K562 (cell line): ENCODE measurements at regions not wholly inside any gene's neighbourhood (a gene's known extent, or its start where the extent isn't known, plus 50 kb on each side); places are given as distances from the start of the nearest gene placed in this dataset.

Experiments
- ATAC-seq: fragments of 200-7000 bp; cut with Tn5 transposase; 3 replicates; pipeline ENCODE4 v1.9.1; 2020; ENCODE audit warnings: moderate library complexity
- BruUV-seq: library from RNA; stranded (reverse); fragments of 400-500 nt; replicated peaks from 2 replicates; lab custom pipeline; 2021; lab: Mats Ljungman, UMichigan
- CTCF ChIA-PET: fragments of 300-600 bp; formaldehyde crosslinking; extraction: SDS; loops from one replicate; lab custom pipeline; 2021; ENCODE audit warnings: low intra/inter-chr PET ratio; lab: Yijun Ruan, JAX
- POLR2A ChIA-PET: fragments of 300-600, 350-650 bp; sonication (Branson Sonifier 250); formaldehyde crosslinking; extraction: SDS; loops from one replicate; lab custom pipeline; 2021; ENCODE audit warnings: antibody characterized with exemption, inconsistent platforms; lab: Yijun Ruan, JAX
- DNase-seq, 4 experiments: peaks; one replicate each; pipeline versions ENCODE4 v3.0.0 to v3.0.0-alpha.2; 2011 to 2018; ENCODE audit warnings: low spot score in 3 of 4, mixed read lengths in 3 of 4; ENCODE audit errors: extremely low read depth in 1 of 4
- FAIRE-seq: peaks from 2 replicates; lab custom pipeline; 2011; peaks lifted over from hg19 to GRCh38; lab: Jason Lieb, UNC
- H2AFZ ChIP-seq: 2 replicates; pipeline ENCODE4 v1.6.0; 2011; ENCODE audit warnings: low read depth, low read length, control low read depth, inconsistent platforms
- H3K27ac ChIP-seq: fragments of 200-600 bp; 3 replicates; pipeline ENCODE4 v1.8.0; 2011; ENCODE audit warnings: low read depth, mild to moderate bottlenecking, control low read depth, inconsistent platforms, low read length, moderate library complexity, mixed read lengths; ENCODE audit errors: extremely low read depth
- H3K27me3 ChIP-seq, 2 experiments: fragments of 300-600 bp in 1 of 2; 2 replicates in 1 of 2; 3 replicates in 1 of 2; pipeline versions ENCODE4 v1.6.0 to v1.8.0; 2011; ENCODE audit warnings: inconsistent platforms in 2 of 2, low read length in 2 of 2, mild to moderate bottlenecking in 1 of 2, mixed read lengths in 1 of 2, moderate library complexity in 1 of 2; ENCODE audit not compliant: control insufficient read depth in 2 of 2, insufficient read depth in 2 of 2
- H3K36me3 ChIP-seq: fragments of 300-600 bp; 3 replicates; pipeline ENCODE4 v1.8.0; 2011; ENCODE audit warnings: mild to moderate bottlenecking, low read length, inconsistent platforms; ENCODE audit not compliant: control insufficient read depth, insufficient read depth
- H3K4me1 ChIP-seq, 2 experiments: fragments of 200-600 bp in 1 of 2; replicated peaks in 1 of 2; 2 replicates in 1 of 2; 3 replicates in 1 of 2; pipeline versions ENCODE4 v1.5.1 to v1.8.0; 2011; ENCODE audit warnings: inconsistent platforms in 2 of 2, low read length in 2 of 2, mild to moderate bottlenecking in 1 of 2, mixed read lengths in 1 of 2, moderate library complexity in 1 of 2; ENCODE audit not compliant: control insufficient read depth in 2 of 2, insufficient read depth in 2 of 2
- H3K4me2 ChIP-seq: 2 replicates; pipeline ENCODE4 v1.6.1; 2011; ENCODE audit warnings: low read length, control low read depth, inconsistent platforms, mixed read lengths; ENCODE audit not compliant: insufficient read depth
- H3K4me3 ChIP-seq: fragments of 200-600 bp; sonication (generic), shearing (Covaris generic); 2 replicates; pipeline ENCODE4 v1.5.1; 2016; ENCODE audit warnings: control low read depth, inconsistent platforms
- H3K79me2 ChIP-seq: fragments of 200-600 bp; 3 replicates; pipeline ENCODE4 v1.8.0; 2011; ENCODE audit warnings: low read length, inconsistent platforms; ENCODE audit not compliant: control insufficient read depth, insufficient read depth
- H3K9ac ChIP-seq, 2 experiments: 2 replicates each; pipeline versions ENCODE4 v1.6.0 to v1.6.1; 2011; ENCODE audit warnings: low read depth in 2 of 2, low read length in 2 of 2, control low read depth in 1 of 2, inconsistent platforms in 1 of 2, mild to moderate bottlenecking in 1 of 2, mixed read lengths in 1 of 2; ENCODE audit not compliant: insufficient read depth in 1 of 2
- H3K9me1 ChIP-seq: one replicate; pipeline ENCODE4 v1.6.0; 2011; ENCODE audit warnings: inconsistent platforms, mild to moderate bottlenecking, low read length, moderate library complexity; ENCODE audit not compliant: control insufficient read depth, insufficient read depth
- H3K9me3 ChIP-seq: replicated peaks from 2 replicates; pipeline ENCODE4 v1.5.1; 2011; ENCODE audit warnings: low read depth, low read length, inconsistent platforms; ENCODE audit not compliant: control insufficient read depth, insufficient read depth
- H4K20me1 ChIP-seq: replicated peaks from 2 replicates; pipeline ENCODE4 v1.6.1; 2011; ENCODE audit warnings: low read length, inconsistent platforms, mixed read lengths; ENCODE audit not compliant: control insufficient read depth, insufficient read depth
- ATF6 ChIP-seq: sonication (generic); formaldehyde crosslinking; IDR thresholded peaks from 2 replicates; pipeline ENCODE4 v1.4.0; 2020; ENCODE audit warnings: mild to moderate bottlenecking, missing genetic modification reagents
- RAD21 ChIP-seq, 2 experiments: fragments of 250-450 bp in 1 of 2; fragments of 450-650 bp in 1 of 2; sonication (Bioruptor Pico) in 1 of 2; formaldehyde crosslinking in 1 of 2; IDR thresholded peaks in 1 of 2; conservative IDR thresholded peaks in 1 of 2; 2 replicates each; pipeline versions ENCODE4 v1.4.0 to v1.8.0; 2020 to 2022; ENCODE audit warnings: mild to moderate bottlenecking in 2 of 2, moderate library complexity in 1 of 2
- REST ChIP-seq, 2 experiments: fragments of 450-650 bp; formaldehyde crosslinking in 1 of 2; IDR thresholded peaks; 2 replicates each; pipeline versions ENCODE4 v1.4.0 to v1.6.1; 2014 to 2020; ENCODE audit warnings: mild to moderate bottlenecking in 2 of 2, borderline replicate concordance in 1 of 2, low read depth in 1 of 2
- ZFP30 ChIP-seq: fragments of 250-450 bp; sonication (Bioruptor Pico); IDR thresholded peaks from 2 replicates; pipeline ENCODE4 v1.8.0; 2022; ENCODE audit warnings: moderate library complexity, mild to moderate bottlenecking, inconsistent platforms, borderline replicate concordance
- WGBS: fragments of 100-300 bp; shearing (Covaris generic); methylation state at CpG from one replicate; pipeline ENCODE4 v1.1.6; 2016; ENCODE audit warnings: low coverage, mixed read lengths; ENCODE audit not compliant: insufficient coverage; ENCODE audit errors: missing lambda C conversion rate; 5-methylcytosine and 5-hydroxymethylcytosine counted together
- in situ Hi-C: fragments of 300-500 bp; cut with MboI; formaldehyde crosslinking; loops from 4 replicates; pipeline ENCODE4 v1.15.0; 2018; ENCODE audit warnings: inconsistent platforms, mixed read lengths
- intact Hi-C: fragments of 100-400 bp; cut with micrococcal nuclease; formaldehyde crosslinking; loops from 2 replicates; pipeline ENCODE4 v1.14.2; 2022
- TF ChIP-seq, protein P1 (sequence below): fragments of 200-800 bp; sonication (Bioruptor generic); IDR thresholded peaks from 2 replicates; pipeline ENCODE4 v1.6.1; 2017; ENCODE audit warnings: missing genetic modification characterization, missing compliant biosample characterization

- TF ChIP-seq ATF6 = no peak
- TF ChIP-seq ZFP30 (CRISPR knock-in tag) = no peak
Observed at GRCh38 chr5:135106610-135107471, 72.8 kb upstream of the PITX1 start (continued).

GRCh38 chr5:135106136-135106535 lies 72.1 kb upstream of the PITX1 start:
- DNase-seq (no peak), FAIRE-seq (peak; percentile 23), ATAC-seq (no peak)
- Histone ChIP-seq H3K9me1 (no peaks in the 10 kb centered on the region), H3K27ac (no peak overlapping the region), H2AFZ (no peak overlapping the region), H3K36me3 (no peaks in the 10 kb centered on the region), H3K9ac (no peak overlapping the region), H3K27me3 (no peaks in the 10 kb centered on the region), H3K9me3 (no peaks in the 10 kb centered on the region), H4K20me1 (no peaks in the 10 kb centered on the region), H3K4me2 (no peak overlapping the region), H3K4me3 (no peak overlapping the region), H3K79me2 (no peaks in the 10 kb centered on the region), H3K4me1 (peaks cover 9 to 19% of the 10 kb centered on the region in 2 experiments; a peak in 4 of 5 replicates)
- WGBS = 59% methylated on average over 3 of the region's 3 CpGs
- no TSS peak for BruUV-seq
- intact Hi-C loops (no loop called here), in situ Hi-C loops (no loop called here)
- ChIA-PET POLR2A (interaction anchor here (0.7 to 2.0 kb wide), 5 partner anchors 9 to 71 kb away, joined by 3 to 8 read pairs (median 4); no protein-coding TSS in a partner anchor), CTCF (no interaction called here)
- peak; percentile 4; the same call in 1 of the 2 replicates for TF ChIP-seq REST (IDR thresholded peaks at IDR 0.05; ENCODE audit: borderline replicate concordance)
- no peak for TF ChIP-seq REST (CRISPR knock-in tag; IDR thresholded peaks at IDR 0.05; ENCODE audit: low read depth)
- TF ChIP-seq, protein P1, sequence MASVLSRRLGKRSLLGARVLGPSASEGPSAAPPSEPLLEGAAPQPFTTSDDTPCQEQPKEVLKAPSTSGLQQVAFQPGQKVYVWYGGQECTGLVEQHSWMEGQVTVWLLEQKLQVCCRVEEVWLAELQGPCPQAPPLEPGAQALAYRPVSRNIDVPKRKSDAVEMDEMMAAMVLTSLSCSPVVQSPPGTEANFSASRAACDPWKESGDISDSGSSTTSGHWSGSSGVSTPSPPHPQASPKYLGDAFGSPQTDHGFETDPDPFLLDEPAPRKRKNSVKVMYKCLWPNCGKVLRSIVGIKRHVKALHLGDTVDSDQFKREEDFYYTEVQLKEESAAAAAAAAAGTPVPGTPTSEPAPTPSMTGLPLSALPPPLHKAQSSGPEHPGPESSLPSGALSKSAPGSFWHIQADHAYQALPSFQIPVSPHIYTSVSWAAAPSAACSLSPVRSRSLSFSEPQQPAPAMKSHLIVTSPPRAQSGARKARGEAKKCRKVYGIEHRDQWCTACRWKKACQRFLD (CRISPR knock-in tag) = no peak
- 0 out of 4 replicates have a peak, but pooled peaks of 1 of the 2 experiments have one; percentile 6 for TF ChIP-seq RAD21 (CRISPR knock-in tag; conservative IDR thresholded peaks at IDR 0.05 in 1 of 2, IDR thresholded peaks at IDR 0.05 in 1 of 2)
